AG08396 (cell line): ENCODE measurements at regions not wholly inside any gene's neighbourhood (a gene's known extent, or its start where the extent isn't known, plus 50 kb on each side); places are given as distances from the start of the nearest gene placed in this dataset.
"Not testable (repeated sequence)": the region's sequence is repeated elsewhere in the genome, so short reads cannot be mapped to it uniquely, and the experiment has no call there.

Experiments
- DNase-seq: peaks from one replicate; pipeline ENCODE4 v3.0.0; 2012; ENCODE audit warnings: low spot score, mixed read lengths

DNA sequence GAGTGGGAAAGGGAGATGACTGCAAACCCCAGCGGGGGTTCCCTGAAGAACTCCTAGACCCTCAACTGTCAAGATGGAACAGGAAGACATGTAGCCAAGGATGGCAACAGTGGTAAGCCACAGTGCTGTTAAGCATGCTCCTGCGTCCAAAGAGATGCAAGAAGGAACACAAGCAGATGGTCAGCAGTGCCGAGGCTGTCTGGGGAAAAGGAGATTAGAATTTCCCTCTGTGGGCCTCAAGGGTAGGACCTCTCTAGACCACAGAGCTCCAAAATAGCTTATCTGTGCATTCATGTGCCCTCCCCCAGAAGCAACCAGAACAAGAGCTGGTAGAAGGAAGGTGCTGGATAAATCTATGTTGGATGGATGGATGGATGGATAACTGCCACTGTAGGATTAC is 82.0 kb upstream of the CPEB2 start:
- DNase-seq = no peak

DNA sequence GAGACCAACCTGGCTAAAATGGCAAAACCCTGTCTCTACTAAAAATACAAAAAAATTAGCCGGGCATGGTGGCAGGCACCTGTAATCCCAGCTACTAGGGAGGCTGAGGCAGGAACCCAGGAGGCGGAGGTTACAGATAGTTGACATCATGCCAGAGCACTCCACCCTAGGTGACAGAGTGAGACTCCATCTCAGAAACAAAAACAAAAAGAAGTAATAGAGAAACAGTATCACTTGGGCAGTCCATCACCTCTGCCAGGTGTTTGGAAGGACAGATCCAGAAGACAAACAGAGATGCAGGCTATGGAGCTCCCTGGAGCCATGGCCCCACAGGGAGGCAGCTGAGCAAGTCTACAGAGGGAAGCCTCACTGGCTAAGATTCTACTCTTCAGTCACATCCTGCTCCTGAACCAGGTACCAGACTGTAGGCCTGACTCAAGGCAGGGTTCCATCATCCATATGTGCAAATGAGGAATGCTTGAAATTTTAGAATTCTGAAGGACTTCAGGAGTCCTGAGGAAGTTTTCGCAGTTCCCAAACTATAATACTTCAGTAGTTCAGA is 81.4 kb upstream of the CPEB2 start:
- no peak for DNase-seq

DNA sequence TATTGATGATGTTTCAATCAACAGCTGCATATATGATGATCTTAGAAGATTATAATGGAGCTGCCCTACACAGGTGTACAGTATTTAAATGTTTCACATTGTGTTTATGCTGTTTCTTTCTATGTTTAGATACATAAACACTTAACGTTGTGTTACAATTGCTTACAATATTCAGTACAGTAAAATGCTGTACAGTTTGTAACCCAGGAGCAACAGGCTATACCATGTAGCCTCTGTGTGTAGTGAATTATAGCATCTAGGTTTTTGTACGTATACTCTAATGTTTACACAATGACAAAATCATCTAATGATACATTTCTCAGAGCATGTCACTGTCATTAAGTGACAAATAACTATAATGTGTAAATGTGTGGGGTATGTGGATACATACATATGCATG is 80.5 kb upstream of the CPEB2 start:
- not testable (repeated sequence) for DNase-seq

DNA sequence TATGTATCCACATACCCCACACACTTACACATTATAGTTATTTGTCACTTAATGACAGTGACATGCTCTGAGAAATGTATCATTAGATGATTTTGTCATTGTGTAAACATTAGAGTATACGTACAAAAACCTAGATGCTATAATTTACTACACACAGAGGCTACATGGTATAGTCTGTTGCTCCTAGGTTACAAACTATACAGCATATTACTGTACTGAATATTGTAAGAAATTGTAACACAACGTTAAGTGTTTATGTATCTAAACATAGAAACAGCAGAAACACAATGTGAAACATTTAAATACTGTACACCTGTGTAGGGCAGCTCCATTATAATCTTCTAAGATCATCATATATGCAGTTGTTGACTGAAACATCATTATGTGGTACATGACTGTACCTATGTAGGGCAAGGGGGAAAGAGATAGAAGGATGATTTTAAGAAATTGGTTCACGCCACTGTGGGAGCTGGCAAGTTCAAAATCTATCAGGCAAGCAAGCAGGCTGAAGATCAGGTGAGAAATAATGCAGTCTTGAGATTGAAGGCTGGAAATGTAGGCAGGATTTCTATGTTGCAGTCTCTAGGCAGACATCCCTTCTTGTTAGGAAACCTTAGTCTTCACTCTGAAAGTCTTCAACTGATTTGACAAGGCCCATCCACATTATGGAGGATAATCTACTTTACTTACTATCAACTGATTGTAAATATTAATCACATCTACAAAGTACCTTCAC is 78.0 kb upstream of the CPEB2 start:
- no peak for DNase-seq

DNA sequence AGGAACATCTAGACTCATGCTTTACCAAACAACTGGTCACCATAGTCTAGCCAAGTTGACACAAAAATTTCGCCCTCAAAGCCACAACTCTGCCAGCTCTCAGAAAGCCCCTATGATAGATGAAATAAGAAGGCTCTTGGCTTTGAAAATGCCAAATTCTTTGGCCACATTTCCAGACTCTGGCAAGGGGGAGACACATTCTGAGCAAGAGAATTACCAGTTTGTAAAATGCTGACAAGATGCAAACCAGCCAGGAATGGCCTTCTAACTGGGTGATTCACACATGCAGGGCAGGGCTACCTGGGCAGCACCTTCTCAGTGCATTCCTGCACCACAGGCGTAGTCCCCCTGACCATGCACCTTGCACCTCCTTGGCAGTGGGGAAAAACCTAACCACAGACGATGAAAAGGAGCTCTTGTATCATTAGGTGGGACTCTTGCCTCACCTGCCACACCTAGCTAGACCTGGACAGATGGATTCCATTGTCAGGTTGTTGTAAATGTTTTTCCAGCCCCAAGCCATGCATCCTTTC is 77.4 kb upstream of the CPEB2 start:
- no peak for DNase-seq

DNA sequence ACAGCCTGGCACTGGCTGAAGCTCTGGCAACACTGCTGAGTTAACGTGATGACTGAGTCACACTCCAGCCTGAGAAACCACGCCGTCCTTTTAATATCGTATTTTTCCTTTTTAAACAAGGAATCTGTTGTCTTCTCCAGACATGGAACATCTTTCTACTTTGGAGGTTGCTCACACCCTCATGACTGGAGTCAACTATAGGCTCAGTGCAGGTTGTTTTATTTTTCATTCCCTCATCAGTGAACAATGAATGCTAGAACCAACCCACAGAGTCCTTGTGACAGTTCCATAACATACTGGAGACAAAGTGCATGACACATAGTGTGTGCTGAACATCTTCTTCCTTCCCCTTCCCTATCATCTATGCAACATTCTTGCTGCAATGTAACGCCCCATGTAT is 76.8 kb upstream of the CPEB2 start:
- DNase-seq = no peak

DNA sequence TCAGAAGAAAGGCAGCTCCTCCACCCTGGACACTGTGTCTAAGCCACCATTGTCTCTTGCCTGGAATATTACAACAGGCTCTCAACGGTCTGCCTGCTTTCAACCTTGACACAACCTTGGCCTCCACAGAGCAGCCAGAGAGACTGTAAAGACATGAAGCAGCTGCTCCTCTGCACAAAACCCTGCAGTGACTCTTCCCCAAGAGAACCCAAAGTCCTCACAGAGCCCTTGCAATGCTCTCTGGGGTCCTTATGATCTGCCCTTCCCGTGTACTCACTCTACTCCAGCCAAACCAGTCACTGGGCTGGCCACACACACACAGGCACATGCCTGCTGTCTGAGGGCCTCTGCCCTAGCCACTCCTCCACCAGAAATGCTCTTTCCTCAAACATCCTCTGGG is 75.9 kb upstream of the CPEB2 start:
- DNase-seq = no peak

DNA sequence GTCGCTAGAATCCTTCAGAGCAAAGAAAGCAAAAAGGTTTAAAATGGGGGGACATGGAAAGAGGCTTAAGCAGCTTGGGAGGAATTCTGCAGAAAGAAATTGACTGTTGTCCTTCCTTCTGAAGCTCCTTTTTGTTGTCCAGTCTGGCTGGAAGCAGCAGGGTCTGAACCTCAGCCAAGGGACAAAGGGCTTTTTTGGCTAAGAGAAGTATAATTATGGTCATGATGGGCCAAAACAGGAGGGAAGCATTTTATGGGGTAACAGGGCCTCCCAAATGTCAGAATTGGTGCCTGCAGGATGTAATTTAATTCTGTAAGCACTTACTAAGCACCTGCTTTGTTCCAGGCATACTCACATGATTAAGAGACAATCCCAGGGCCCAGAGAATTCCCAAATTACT is 74.2 kb upstream of the CPEB2 start:
- no peak for DNase-seq

DNA sequence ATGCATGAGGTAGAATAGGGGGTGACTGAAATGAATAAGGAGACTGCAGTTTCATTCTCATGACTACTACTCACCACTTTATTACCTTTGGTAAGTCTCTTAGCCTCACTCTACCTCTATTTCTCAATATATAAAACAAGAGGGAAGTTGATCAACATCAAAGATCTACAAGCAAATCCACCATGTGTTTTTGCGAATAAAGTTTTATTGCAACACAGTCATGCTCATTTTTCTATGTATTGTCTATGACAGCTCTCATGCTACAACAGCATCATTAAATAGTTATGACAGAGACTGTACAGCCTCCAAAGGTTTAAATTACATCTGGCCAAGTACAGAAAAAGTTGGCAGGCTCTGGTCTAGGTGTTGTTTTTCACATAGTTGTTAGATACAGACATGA is 72.6 kb upstream of the CPEB2 start:
- DNase-seq = no peak

DNA sequence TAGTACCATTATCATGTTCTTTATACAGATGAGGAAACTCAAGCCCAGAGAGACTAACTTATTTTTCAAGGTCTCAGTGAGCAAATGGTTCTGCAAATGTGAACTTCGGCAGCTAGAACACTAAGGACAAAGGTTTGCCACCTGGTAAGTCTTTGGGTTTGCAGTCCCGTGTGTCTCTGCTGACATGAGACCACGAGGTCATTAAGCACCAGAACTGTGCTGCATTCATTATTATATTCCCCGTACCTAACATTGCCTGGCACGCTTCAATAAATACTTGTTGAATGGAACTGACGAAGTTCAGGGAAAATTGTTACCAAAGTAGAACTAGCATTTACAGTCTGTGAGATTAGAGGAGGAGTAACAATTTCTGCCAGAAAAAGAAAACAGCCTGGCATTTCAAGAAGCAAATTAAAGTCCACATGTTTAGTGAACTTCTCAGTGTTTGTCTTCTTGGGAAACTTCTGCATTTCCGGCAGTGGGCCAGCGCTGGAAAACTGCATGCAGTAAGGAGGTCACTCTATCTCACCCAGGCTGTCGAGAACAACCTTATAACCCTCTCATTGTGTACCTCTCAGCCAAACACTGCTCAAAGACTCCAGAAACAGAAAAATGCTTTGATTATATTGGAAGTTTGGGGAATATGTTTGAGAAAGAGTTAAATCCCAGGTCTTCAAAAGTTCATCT is 67.4 kb upstream of the CPEB2 start:
- no peak for DNase-seq

DNA sequence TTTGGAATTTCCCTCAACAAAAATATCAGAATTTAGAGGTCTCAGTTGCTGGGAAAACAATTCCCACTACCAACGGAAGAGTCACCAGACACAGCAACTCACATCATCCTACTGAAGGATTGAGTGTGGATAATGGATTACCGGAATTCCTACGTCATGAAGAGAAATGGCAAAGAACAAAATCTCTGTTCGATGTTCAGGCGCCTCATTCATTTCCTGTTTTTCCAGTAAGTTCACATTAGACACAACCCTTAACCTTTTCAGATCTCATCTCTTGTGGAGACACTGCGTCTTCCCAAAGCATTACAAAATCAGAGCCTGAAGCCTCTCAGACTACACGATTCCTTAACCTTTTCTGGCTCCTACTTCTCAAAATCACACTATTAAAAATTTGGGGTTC is 58.5 kb upstream of the CPEB2 start:
- no peak for DNase-seq

DNA sequence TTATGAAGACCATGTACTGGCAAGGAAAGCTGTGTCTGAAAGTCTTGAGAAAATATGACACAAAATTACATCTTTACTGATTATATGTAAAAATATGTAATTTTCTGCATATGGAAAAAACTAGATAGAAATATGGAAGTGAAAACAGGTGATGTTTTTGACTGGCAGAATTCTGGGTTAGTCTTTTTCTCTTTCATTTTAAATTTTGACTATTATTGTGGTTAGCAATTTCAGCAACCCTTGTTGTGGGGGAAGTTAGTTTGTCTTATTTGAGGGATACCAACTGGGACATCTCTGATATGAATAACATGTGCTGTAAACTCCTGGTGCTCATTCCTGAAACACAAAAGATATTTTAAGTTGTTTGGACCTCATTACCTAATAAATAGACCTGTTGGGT is 49.9 kb upstream of the CPEB2 start:
- DNase-seq = no peak
